Glutamatergic neuron (in vitro differentiated cells): ENCODE measurements at regions not wholly inside any gene's neighbourhood (a gene's known extent, or its start where the extent isn't known, plus 50 kb on each side); places are given as distances from the start of the nearest gene placed in this dataset.

ENCODE experiments used
- DNase-seq: peaks from one replicate; pipeline ENCODE4 v3.0.0; 2022
- H3K27ac Mint-ChIP-seq: one replicate; pipeline ENCODE4 v1.8.0; 2020; ENCODE audit warnings: mild to moderate bottlenecking, mixed read lengths, inconsistent platforms; ENCODE audit not compliant: unreplicated experiment
- H3K27me3 Mint-ChIP-seq: one replicate; pipeline ENCODE4 v1.8.0; 2020; ENCODE audit warnings: mild to moderate bottlenecking, moderate library complexity, mixed read lengths, inconsistent platforms; ENCODE audit not compliant: unreplicated experiment
- H3K36me3 Mint-ChIP-seq: one replicate; pipeline ENCODE4 v1.8.0; 2020; ENCODE audit warnings: mild to moderate bottlenecking, mixed read lengths, inconsistent platforms; ENCODE audit not compliant: unreplicated experiment
- H3K4me1 Mint-ChIP-seq: one replicate; pipeline ENCODE4 v1.8.0; 2020; ENCODE audit warnings: mild to moderate bottlenecking, low read depth, mixed read lengths, inconsistent platforms; ENCODE audit not compliant: unreplicated experiment
- H3K4me3 Mint-ChIP-seq: one replicate; pipeline ENCODE4 v1.8.0; 2020; ENCODE audit warnings: mild to moderate bottlenecking, mixed read lengths, inconsistent platforms; ENCODE audit not compliant: unreplicated experiment
- H3K9me3 Mint-ChIP-seq: one replicate; pipeline ENCODE4 v1.8.0; 2020; ENCODE audit warnings: mild to moderate bottlenecking, moderate library complexity, mixed read lengths, inconsistent platforms; ENCODE audit not compliant: unreplicated experiment
- CTCF ChIP-seq: fragments of 200-600 bp; sonication (generic); IDR thresholded peaks from one replicate; pipeline ENCODE4 v1.5.0; 2021; ENCODE audit not compliant: partially characterized antibody, unreplicated experiment

DNA sequence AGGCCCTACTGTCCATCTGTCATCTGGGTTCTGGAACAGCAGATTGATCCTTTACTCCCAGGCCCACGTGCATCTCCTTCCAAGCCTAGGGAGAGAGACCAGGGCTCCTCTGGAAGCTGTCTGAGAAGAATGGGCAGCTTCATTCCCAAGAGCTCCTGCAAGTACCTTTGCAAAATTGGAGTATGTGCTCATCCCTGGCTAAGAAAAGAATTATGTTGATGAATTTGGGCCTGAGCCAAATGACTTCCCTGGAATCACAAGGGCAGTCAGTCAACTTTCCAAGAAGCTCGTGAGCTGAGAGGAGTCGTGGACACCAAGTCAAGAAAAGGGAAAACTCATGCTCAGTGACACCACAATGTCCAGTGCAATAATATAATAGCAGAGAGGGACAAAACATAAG, 54.6 kb upstream of the AKAP12 start:
- H3K27me3 Mint-ChIP-seq = no peaks in the 10 kb centered on the region
- no peak for TF ChIP-seq CTCF
- no peak for DNase-seq
- no peak overlapping the region for H3K4me3 Mint-ChIP-seq
- peaks cover 5% of the 10 kb centered on the region for H3K36me3 Mint-ChIP-seq
- peaks cover 10% of the 10 kb centered on the region for H3K4me1 Mint-ChIP-seq
- peak overlapping the region; percentile 29 for H3K27ac Mint-ChIP-seq
- no peaks in the 10 kb centered on the region for H3K9me3 Mint-ChIP-seq

GRCh38 chr6:151186306-151186705, 53.5 kb upstream of the AKAP12 start:
- H3K36me3 Mint-ChIP-seq = peaks cover 5% of the 10 kb centered on the region
- H3K27me3 Mint-ChIP-seq = no peaks in the 10 kb centered on the region
- peaks cover 10% of the 10 kb centered on the region for H3K4me1 Mint-ChIP-seq
- H3K27ac Mint-ChIP-seq = peak overlapping the region; percentile 62
- no peaks in the 10 kb centered on the region for H3K9me3 Mint-ChIP-seq
- no peak for DNase-seq
- TF ChIP-seq CTCF = no peak
- no peak overlapping the region for H3K4me3 Mint-ChIP-seq

DNA sequence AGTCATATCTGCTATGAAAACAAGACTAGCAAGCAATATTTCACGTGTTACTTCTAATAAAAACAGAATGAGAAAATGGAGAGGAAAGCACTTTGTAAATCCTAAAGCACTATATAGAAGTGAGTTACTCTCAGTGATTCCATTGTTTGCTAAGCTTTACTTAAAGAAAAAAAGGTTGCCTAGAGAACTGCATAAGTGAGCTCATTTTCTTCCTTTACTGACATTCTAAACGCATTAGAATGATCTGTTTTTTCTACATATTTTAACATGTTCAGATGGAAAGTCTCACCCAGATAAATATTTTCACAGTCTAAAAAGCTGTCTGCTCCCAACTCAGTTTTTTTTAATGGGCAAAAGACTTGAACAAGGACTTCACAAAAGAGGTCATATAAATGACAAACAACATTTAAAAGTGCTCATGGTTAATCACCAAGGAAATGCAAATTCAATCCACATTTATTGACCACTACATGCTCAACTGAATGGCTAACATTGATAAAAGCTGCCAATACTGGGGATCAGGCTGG, 52.9 kb upstream of the AKAP12 start:
- Mint-ChIP-seq H3K4me1 (peaks cover 10% of the 10 kb centered on the region), H3K36me3 (peaks cover 5% of the 10 kb centered on the region), H3K4me3 (no peak overlapping the region), H3K9me3 (no peaks in the 10 kb centered on the region), H3K27me3 (peaks cover 2% of the 10 kb centered on the region), H3K27ac (no peak overlapping the region)
- TF ChIP-seq CTCF = no peak
- no peak for DNase-seq
